Prostate gland (tissue), 2 donors: ENCODE measurements at regions not wholly inside any gene's neighbourhood (a gene's known extent, or its start where the extent isn't known, plus 50 kb on each side); places are given as distances from the start of the nearest gene placed in this dataset.
"Not testable (repeated sequence)": the region's sequence is repeated elsewhere in the genome, so short reads cannot be mapped to it uniquely, and the experiment has no call there.

Experiments used
- DNase-seq: peaks from one replicate; pipeline ENCODE4 v3.0.0-alpha.2; 2019; ENCODE audit warnings: low spot score
- H3K27ac ChIP-seq, 2 donors: fragments of 200-600 bp; sonication (generic); 2 replicates each; pipeline ENCODE4 v1.5.1; 2017 to 2019
- H3K27me3 ChIP-seq: fragments of 200-600 bp; sonication (generic); replicated peaks from 2 replicates; pipeline ENCODE4 v1.5.1; 2019; ENCODE audit not compliant: insufficient read depth
- H3K36me3 ChIP-seq, 2 donors: fragments of 200-600 bp; sonication (generic); 1 replicate in 1 of 2; 2 replicates in 1 of 2; pipeline versions ENCODE4 v1.5.1 to v1.8.1; 2017 to 2019
- H3K4me1 ChIP-seq: fragments of 200-600 bp; sonication (generic); replicated peaks from 2 replicates; pipeline ENCODE4 v1.5.1; 2019
- H3K4me3 ChIP-seq, 2 donors: fragments of 200-600 bp; sonication (generic); 2 replicates each; pipeline ENCODE4 v1.5.1; 2017 to 2019
- H3K9me3 ChIP-seq: fragments of 200-600 bp; sonication (generic); 2 replicates; pipeline ENCODE4 v1.5.1; 2017
- POLR2A ChIP-seq: fragments of 450-650 bp; IDR thresholded peaks from one replicate; pipeline ENCODE4 v1.6.1; 2016; ENCODE audit warnings: antibody characterized with exemption, mild to moderate bottlenecking
- POLR2AphosphoS5 ChIP-seq: sonication (generic); formaldehyde crosslinking; IDR thresholded peaks from one replicate; pipeline ENCODE4 v1.6.1; 2017; ENCODE audit warnings: antibody characterized with exemption
- WGBS: methylation state at CpG from one replicate; pipeline ENCODE4 v1.1.5; 2018; 5-methylcytosine and 5-hydroxymethylcytosine counted together
- intact Hi-C: fragments of 100-400 bp; cut with DNase I; formaldehyde crosslinking; loops from one replicate; pipeline ENCODE4 v1.14.2; 2022
- TF ChIP-seq, protein P1 (sequence below), 4 experiments: fragments of 200-600 bp in 2 of 4; fragments of 450-650 bp in 2 of 4; sonication (generic) in 2 of 4; IDR thresholded peaks; 1 replicate in 3 of 4; 2 replicates in 1 of 4; pipeline ENCODE4 v1.5.1; 2016 to 2019; ENCODE audit warnings: antibody characterized with exemption in 4 of 4, mild to moderate bottlenecking in 2 of 4, moderate library complexity in 2 of 4

DNA sequence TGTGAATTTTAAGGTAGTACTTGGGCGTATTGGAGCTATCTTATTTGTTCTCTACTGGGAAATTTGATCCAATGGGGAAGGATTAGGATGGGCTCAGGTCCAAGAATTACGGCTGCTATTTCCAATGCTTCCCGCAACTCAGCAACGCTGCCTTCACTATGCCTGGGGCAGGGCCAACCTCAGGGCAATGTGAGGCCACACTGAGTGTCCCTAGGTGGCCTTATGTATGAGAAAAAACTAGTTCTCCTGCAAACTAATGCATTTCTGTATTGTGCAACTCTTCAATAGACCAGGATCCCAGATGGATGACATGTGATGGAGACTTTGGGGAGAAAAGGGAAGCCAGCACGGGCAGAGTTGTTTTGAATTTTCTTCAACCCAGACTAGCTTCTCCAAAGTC is 168.1 kb downstream of the DUSP10 start:
- intact Hi-C loops = no loop called here
- no peaks in the 10 kb centered on the region for H3K4me1 ChIP-seq
- no peaks in the 10 kb centered on the region for H3K27me3 ChIP-seq
- TF ChIP-seq POLR2A (no peak), POLR2AphosphoS5 (no peak)
- TF ChIP-seq, protein P1, sequence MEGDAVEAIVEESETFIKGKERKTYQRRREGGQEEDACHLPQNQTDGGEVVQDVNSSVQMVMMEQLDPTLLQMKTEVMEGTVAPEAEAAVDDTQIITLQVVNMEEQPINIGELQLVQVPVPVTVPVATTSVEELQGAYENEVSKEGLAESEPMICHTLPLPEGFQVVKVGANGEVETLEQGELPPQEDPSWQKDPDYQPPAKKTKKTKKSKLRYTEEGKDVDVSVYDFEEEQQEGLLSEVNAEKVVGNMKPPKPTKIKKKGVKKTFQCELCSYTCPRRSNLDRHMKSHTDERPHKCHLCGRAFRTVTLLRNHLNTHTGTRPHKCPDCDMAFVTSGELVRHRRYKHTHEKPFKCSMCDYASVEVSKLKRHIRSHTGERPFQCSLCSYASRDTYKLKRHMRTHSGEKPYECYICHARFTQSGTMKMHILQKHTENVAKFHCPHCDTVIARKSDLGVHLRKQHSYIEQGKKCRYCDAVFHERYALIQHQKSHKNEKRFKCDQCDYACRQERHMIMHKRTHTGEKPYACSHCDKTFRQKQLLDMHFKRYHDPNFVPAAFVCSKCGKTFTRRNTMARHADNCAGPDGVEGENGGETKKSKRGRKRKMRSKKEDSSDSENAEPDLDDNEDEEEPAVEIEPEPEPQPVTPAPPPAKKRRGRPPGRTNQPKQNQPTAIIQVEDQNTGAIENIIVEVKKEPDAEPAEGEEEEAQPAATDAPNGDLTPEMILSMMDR (IDR thresholded peaks at IDR 0.05) = no peak
- no peaks in the 10 kb centered on the region for H3K36me3 ChIP-seq
- no peaks in the 10 kb centered on the region for H3K9me3 ChIP-seq
- WGBS = 54% methylated on average over 5 of the region's 5 CpGs
- no peak overlapping the region for H3K4me3 ChIP-seq
- DNase-seq = no peak
- no peak overlapping the region for H3K27ac ChIP-seq

DNA sequence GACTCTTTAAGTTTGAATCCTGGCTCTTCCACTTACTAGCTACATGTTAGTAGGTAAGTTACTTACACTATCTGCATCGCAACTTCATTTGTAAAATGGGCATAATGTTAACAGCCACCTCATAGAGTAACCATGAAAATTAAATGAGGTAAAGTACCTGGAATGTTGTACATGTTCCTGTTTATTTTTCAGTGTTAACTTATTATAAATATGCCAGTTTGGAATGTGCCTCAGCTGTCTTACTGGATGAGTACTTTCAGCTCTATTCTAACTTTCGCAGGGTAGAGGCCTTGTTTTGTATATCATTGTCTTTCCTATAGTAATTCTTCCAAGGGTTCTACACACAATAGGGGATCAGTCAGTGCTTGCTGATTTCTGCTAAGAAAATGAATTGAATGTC is 167.4 kb downstream of the DUSP10 start:
- intact Hi-C loops = no loop called here
- Histone ChIP-seq H3K27ac (no peak overlapping the region), H3K4me3 (no peak overlapping the region), H3K4me1 (no peaks in the 10 kb centered on the region), H3K27me3 (no peaks in the 10 kb centered on the region), H3K36me3 (no peaks in the 10 kb centered on the region), H3K9me3 (no peaks in the 10 kb centered on the region)
- TF ChIP-seq POLR2AphosphoS5 = no peak
- TF ChIP-seq, protein P1 (IDR thresholded peaks at IDR 0.05) = no peak
- no peak for TF ChIP-seq POLR2A
- 82% methylated on average over 2 of the region's 2 CpGs for WGBS
- no peak for DNase-seq

DNA sequence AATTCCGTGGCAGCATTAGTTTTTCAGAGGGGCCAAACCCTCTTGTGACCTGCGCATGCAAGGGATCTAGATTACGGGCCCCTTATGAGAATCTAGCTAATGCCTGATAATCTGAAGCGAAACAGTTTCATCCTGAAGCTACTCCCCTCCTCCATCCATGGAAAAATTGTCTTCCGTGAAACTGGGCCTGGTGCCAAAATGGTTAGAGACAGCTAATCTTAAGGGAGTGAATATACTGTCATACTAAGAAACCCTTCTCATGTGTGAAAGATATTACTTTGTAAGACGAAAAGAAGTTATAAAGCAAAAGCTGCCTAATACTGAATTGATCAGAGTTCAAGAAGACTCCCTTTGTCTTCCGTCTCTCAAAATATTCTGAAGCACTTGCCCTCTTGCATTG is 166.3 kb downstream of the DUSP10 start:
- H3K9me3 ChIP-seq = no peaks in the 10 kb centered on the region
- H3K27me3 ChIP-seq = no peaks in the 10 kb centered on the region
- no peak overlapping the region for H3K4me3 ChIP-seq
- TF ChIP-seq, protein P1 (IDR thresholded peaks at IDR 0.05) = no peak
- TF ChIP-seq POLR2AphosphoS5 (no peak), POLR2A (no peak)
- DNase-seq = no peak
- intact Hi-C loops = no loop called here
- 80% methylated on average over 7 of the region's 7 CpGs for WGBS
- no peaks in the 10 kb centered on the region for H3K4me1 ChIP-seq
- no peaks in the 10 kb centered on the region for H3K36me3 ChIP-seq
- H3K27ac ChIP-seq = no peak overlapping the region

DNA sequence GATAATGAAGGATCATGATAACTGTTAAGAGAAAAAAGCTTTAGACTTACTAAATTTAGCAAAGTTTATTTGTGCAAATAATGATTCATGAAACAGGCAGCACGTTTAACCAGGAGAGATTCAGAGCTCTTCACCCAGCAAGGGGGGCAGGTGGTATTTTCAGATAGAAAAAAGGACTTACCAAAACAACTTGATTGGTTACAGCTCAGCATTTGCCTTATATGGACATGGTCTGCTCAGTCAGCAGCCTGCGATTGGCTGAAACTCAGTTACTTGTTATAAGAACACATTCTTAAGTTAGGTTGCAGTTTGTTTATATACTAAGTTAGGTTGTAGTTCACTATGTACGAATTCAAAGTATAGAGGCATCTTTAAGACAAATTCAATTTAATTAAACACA is 165.6 kb downstream of the DUSP10 start:
- WGBS = 66% methylated on average over 3 of the region's 3 CpGs
- Histone ChIP-seq H3K27me3 (no peaks in the 10 kb centered on the region), H3K9me3 (no peaks in the 10 kb centered on the region), H3K27ac (no peak overlapping the region), H3K36me3 (no peaks in the 10 kb centered on the region), H3K4me3 (no peak overlapping the region), H3K4me1 (no peaks in the 10 kb centered on the region)
- DNase-seq = no peak
- intact Hi-C loops = no loop called here
- TF ChIP-seq POLR2AphosphoS5 (no peak), POLR2A (no peak)
- TF ChIP-seq, protein P1 (IDR thresholded peaks at IDR 0.05) = no peak

DNA sequence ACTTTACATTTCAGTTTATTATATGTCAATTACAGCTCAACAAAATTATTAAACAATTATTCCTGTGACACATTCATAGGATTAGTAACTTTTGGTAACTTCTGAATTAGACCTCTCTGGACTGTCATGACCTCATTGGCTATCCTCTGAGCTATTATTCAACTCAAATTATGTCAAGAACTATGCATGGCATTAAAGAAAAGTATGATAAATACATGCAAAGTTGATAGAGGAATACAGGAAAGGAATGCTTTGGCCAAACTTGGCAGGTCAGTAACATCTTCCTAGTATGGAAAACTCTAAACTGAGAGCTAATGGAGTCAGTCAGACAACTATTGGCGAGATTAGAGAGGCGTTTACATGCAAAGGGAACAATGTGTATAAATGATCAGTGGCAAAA is 158.4 kb downstream of the DUSP10 start:
- no peaks in the 10 kb centered on the region for H3K36me3 ChIP-seq
- intact Hi-C loops = no loop called here
- TF ChIP-seq POLR2A (no peak), POLR2AphosphoS5 (no peak)
- TF ChIP-seq, protein P1 (IDR thresholded peaks at IDR 0.05) = no peak

DNA sequence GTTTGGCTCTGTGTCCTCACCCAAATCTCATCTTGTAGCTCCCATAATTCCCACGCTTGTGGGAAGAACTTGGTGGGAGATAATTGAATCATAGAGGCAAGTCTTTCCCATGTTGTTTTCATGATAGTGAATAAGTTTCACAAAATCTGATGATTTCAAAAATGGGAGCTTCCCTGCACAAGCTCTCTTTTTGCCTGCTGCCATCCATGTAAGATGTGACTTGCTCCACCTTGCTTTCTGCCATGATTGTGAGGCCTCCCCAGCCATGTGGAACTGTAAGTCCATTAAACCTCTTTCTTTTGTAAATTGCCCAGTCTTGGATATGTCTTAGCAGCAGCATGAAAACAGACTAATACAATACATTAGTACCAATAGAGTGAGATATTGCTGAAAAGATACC is 154.9 kb downstream of the DUSP10 start:
- H3K9me3 ChIP-seq, DNase-seq, H3K27me3 ChIP-seq, H3K4me3 ChIP-seq, intact Hi-C loops, H3K36me3 ChIP-seq, H3K4me1 ChIP-seq, H3K27ac ChIP-seq: not testable (repeated sequence)
- 100% methylated on average over 1 of the region's 1 CpG for WGBS

More for the DNA sequence above, 158.4 kb downstream of the DUSP10 start:
- H3K27ac ChIP-seq = no peak overlapping the region
- no peaks in the 10 kb centered on the region for H3K27me3 ChIP-seq
- no peak overlapping the region for H3K4me3 ChIP-seq
- DNase-seq = no peak
- WGBS = 89% methylated on average over 2 of the region's 2 CpGs
- H3K9me3 ChIP-seq = no peaks in the 10 kb centered on the region
- no peaks in the 10 kb centered on the region for H3K4me1 ChIP-seq

DNA sequence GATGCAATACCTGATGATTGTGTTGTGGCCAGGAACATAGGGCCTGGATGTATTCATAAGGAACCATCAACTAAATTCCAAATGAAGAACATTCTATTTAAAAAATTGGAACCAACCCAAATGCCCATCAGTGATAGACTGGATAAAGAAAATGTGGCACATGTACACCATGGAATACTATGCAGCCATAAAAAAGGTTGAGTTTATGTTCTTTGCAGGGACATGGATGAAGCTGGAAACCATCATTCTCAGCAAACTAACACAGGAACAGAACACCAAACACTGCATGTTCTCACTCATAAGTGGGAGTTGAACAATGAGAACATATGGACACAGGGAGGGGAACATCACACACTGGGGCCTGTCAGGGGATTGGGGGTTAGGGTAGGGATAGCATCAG is 150.6 kb downstream of the DUSP10 start:
- H3K4me1 ChIP-seq, H3K9me3 ChIP-seq, H3K27ac ChIP-seq, intact Hi-C loops, H3K36me3 ChIP-seq, DNase-seq, H3K4me3 ChIP-seq, H3K27me3 ChIP-seq: not testable (repeated sequence)
